MCF 10A (cell line): ENCODE measurements at regions not wholly inside any gene's neighbourhood (a gene's known extent, or its start where the extent isn't known, plus 50 kb on each side); places are given as distances from the start of the nearest gene placed in this dataset.

Experiments used
- BruUV-seq: library from RNA; stranded (reverse); fragments of 400-500 nt; replicated peaks from 2 replicates; lab custom pipeline; 2021; lab: Mats Ljungman, UMichigan
- CTCF ChIA-PET: fragments of 300-600 bp; sonication (Branson Sonifier 250); formaldehyde crosslinking; extraction: SDS; loops from one replicate; lab custom pipeline; 2021; ENCODE audit warnings: antibody characterized with exemption, inconsistent platforms; lab: Yijun Ruan, JAX
- POLR2A ChIA-PET: fragments of 300-600, 350-650 bp; sonication (Branson Sonifier 250); formaldehyde crosslinking; extraction: SDS; loops from one replicate; lab custom pipeline; 2020; ENCODE audit warnings: antibody characterized with exemption, inconsistent platforms; lab: Yijun Ruan, JAX
- DNase-seq: peaks from one replicate; pipeline ENCODE4 v3.0.0-alpha.2; 2018; ENCODE audit not compliant: unreplicated experiment
- H3K27ac Mint-ChIP-seq: one replicate; pipeline ENCODE4 v1.8.0; 2022; ENCODE audit warnings: mild to moderate bottlenecking, low read depth, mixed read lengths; ENCODE audit not compliant: unreplicated experiment
- H3K27me3 Mint-ChIP-seq: one replicate; pipeline ENCODE4 v1.8.0; 2022; ENCODE audit warnings: mixed read lengths; ENCODE audit not compliant: insufficient read depth, unreplicated experiment
- H3K36me3 Mint-ChIP-seq: one replicate; pipeline ENCODE4 v1.8.0; 2022; ENCODE audit warnings: mild to moderate bottlenecking, moderate library complexity, mixed read lengths; ENCODE audit not compliant: insufficient read depth, unreplicated experiment
- H3K4me1 Mint-ChIP-seq: one replicate; pipeline ENCODE4 v1.8.0; 2022; ENCODE audit warnings: mixed read lengths; ENCODE audit not compliant: insufficient read depth, unreplicated experiment
- H3K4me3 Mint-ChIP-seq: one replicate; pipeline ENCODE4 v1.8.0; 2022; ENCODE audit warnings: mild to moderate bottlenecking, moderate library complexity, mixed read lengths; ENCODE audit not compliant: unreplicated experiment
- H3K9me3 Mint-ChIP-seq: one replicate; pipeline ENCODE4 v1.8.0; 2022; ENCODE audit warnings: mixed read lengths; ENCODE audit not compliant: unreplicated experiment
- intact Hi-C: fragments of 100-400 bp; cut with micrococcal nuclease; formaldehyde crosslinking; loops from 2 replicates; pipeline ENCODE4 v1.14.1; 2022
- TF ChIP-seq, protein P1 (sequence below): fragments of 200-600 bp; IDR thresholded peaks from one replicate; pipeline ENCODE4 v1.8.0; 2022; ENCODE audit warnings: antibody characterized with exemption, mild to moderate bottlenecking; ENCODE audit not compliant: unreplicated experiment

GRCh38 chr2:41719756-41720155 lies 328.1 kb upstream of the PKDCC start:
- ChIA-PET POLR2A (interaction anchor here (4.1 kb wide), 1 partner anchor 9 kb away, joined by 28 read pairs; no protein-coding TSS in a partner anchor), CTCF (interaction anchor here (0.6 kb wide), 2 partner anchors 13 to 1300 kb away, joined by 3 read pairs; no protein-coding TSS in a partner anchor)
- TF ChIP-seq, protein P1, sequence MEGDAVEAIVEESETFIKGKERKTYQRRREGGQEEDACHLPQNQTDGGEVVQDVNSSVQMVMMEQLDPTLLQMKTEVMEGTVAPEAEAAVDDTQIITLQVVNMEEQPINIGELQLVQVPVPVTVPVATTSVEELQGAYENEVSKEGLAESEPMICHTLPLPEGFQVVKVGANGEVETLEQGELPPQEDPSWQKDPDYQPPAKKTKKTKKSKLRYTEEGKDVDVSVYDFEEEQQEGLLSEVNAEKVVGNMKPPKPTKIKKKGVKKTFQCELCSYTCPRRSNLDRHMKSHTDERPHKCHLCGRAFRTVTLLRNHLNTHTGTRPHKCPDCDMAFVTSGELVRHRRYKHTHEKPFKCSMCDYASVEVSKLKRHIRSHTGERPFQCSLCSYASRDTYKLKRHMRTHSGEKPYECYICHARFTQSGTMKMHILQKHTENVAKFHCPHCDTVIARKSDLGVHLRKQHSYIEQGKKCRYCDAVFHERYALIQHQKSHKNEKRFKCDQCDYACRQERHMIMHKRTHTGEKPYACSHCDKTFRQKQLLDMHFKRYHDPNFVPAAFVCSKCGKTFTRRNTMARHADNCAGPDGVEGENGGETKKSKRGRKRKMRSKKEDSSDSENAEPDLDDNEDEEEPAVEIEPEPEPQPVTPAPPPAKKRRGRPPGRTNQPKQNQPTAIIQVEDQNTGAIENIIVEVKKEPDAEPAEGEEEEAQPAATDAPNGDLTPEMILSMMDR: no peak
- no peaks in the 10 kb centered on the region for H3K9me3 Mint-ChIP-seq
- peaks cover 47% of the 10 kb centered on the region for H3K4me1 Mint-ChIP-seq
- no TSS peak for BruUV-seq
- intact Hi-C loops: no loop called here
- no peaks in the 10 kb centered on the region for H3K27me3 Mint-ChIP-seq
- H3K36me3 Mint-ChIP-seq: no peaks in the 10 kb centered on the region
- peak overlapping the region; percentile 12 for H3K27ac Mint-ChIP-seq
- no peak for DNase-seq
- no peak overlapping the region for H3K4me3 Mint-ChIP-seq

- ChIA-PET CTCF (interaction anchor here (0.6 to 1.6 kb wide), 4 partner anchors 13 to 1352 kb away, joined by 3 to 4 read pairs (median 4); no protein-coding TSS in a partner anchor), POLR2A (interaction anchor here (0.6 to 4.1 kb wide), 4 partner anchors 10 to 1190 kb away, joined by 3 to 28 read pairs (median 4); no protein-coding TSS in a partner anchor)
- H3K27ac Mint-ChIP-seq: no peak overlapping the region
Observed at GRCh38 chr2:41720331-41721251, 327.2 kb upstream of the PKDCC start.

GRCh38 chr2:41722668-41723369 lies 325.0 kb upstream of the PKDCC start:
- intact Hi-C loops: no loop called here
- DNase-seq: peak; percentile 66
- BruUV-seq: no TSS peak
- POLR2A ChIA-PET: interaction anchor here (0.8 to 4.1 kb wide), 4 partner anchors 9 to 49 kb away, joined by 3 to 28 read pairs (median 4); no protein-coding TSS in a partner anchor
- H3K27ac Mint-ChIP-seq: peak overlapping the region; percentile 94
- no peak overlapping the region for H3K4me3 Mint-ChIP-seq
- H3K36me3 Mint-ChIP-seq: no peaks in the 10 kb centered on the region
- TF ChIP-seq, protein P1: no peak
- CTCF ChIA-PET: interaction anchor here (1.2 to 1.6 kb wide), 2 partner anchors 15 to 24 kb away, joined by 4 read pairs; no protein-coding TSS in a partner anchor
- H3K9me3 Mint-ChIP-seq: no peaks in the 10 kb centered on the region
- no peaks in the 10 kb centered on the region for H3K27me3 Mint-ChIP-seq
- peaks cover 28% of the 10 kb centered on the region for H3K4me1 Mint-ChIP-seq

More at GRCh38 chr2:41720331-41721251, 327.2 kb upstream of the PKDCC start:
- Mint-ChIP-seq H3K4me3 (peak overlapping the region; percentile 12), H3K27me3 (no peaks in the 10 kb centered on the region), H3K36me3 (no peaks in the 10 kb centered on the region), H3K4me1 (peaks cover 46% of the 10 kb centered on the region), H3K9me3 (no peaks in the 10 kb centered on the region)
- no peak for DNase-seq
- BruUV-seq: no TSS peak
- intact Hi-C loops: no loop called here
- TF ChIP-seq, protein P1: no peak
